ENCODE measurements at regions not wholly inside any gene's neighbourhood (a gene's known extent, or its start where the extent isn't known, plus 50 kb on each side); places are given as distances from the start of the nearest gene placed in this dataset.

- Mint-ChIP-seq H3K27ac (no peak overlapping the region), H3K4me1 (ENCODE audit: unreplicated experiment) (peaks cover 22% of the 10 kb centered on the region), H3K27me3 (peaks cover 3% of the 10 kb centered on the region), H3K9me3 (peaks cover 6% of the 10 kb centered on the region), H3K36me3 (no peaks in the 10 kb centered on the region), H3K4me3 (no peak overlapping the region)
- no peak for TF ChIP-seq CTCF (conservative IDR thresholded peaks at IDR 0.05)
- DNase-seq (ENCODE audit: extremely low spot score, unreplicated experiment): no peak
Observed at GRCh38 chr15:69505956-69506556, 53.4 kb downstream of the RPLP1 start.

- Mint-ChIP-seq H3K27me3 (peaks cover 8% of the 10 kb centered on the region), H3K4me3 (no peak overlapping the region), H3K27ac (no peak overlapping the region), H3K9me3 (peaks cover 6% of the 10 kb centered on the region), H3K4me1 (ENCODE audit: unreplicated experiment) (peaks cover 28% of the 10 kb centered on the region), H3K36me3 (no peaks in the 10 kb centered on the region)
- no peak for DNase-seq (ENCODE audit: extremely low spot score, unreplicated experiment)
- no peak for TF ChIP-seq CTCF (conservative IDR thresholded peaks at IDR 0.05)
Observed at GRCh38 chr15:69508659-69509058, 56.0 kb downstream of the RPLP1 start.

GRCh38 chr15:69509131-69509530 lies 56.5 kb downstream of the RPLP1 start:
- H3K9me3 Mint-ChIP-seq: peaks cover 6% of the 10 kb centered on the region
- H3K4me1 Mint-ChIP-seq (ENCODE audit: unreplicated experiment): peaks cover 26% of the 10 kb centered on the region
- H3K27me3 Mint-ChIP-seq: peaks cover 6% of the 10 kb centered on the region
- DNase-seq (ENCODE audit: extremely low spot score, unreplicated experiment): no peak
- no peak for TF ChIP-seq CTCF (conservative IDR thresholded peaks at IDR 0.05)
- H3K36me3 Mint-ChIP-seq: no peaks in the 10 kb centered on the region
- no peak overlapping the region for H3K4me3 Mint-ChIP-seq
- H3K27ac Mint-ChIP-seq: no peak overlapping the region

GRCh38 chr15:69510556-69510955 lies 57.9 kb downstream of the RPLP1 start:
- DNase-seq (ENCODE audit: extremely low spot score, unreplicated experiment): no peak
- no peak for TF ChIP-seq CTCF (conservative IDR thresholded peaks at IDR 0.05)
- no peak overlapping the region for H3K27ac Mint-ChIP-seq
- H3K4me3 Mint-ChIP-seq: no peak overlapping the region
- peaks cover 20% of the 10 kb centered on the region for H3K4me1 Mint-ChIP-seq (ENCODE audit: unreplicated experiment)
- H3K27me3 Mint-ChIP-seq: peaks cover 6% of the 10 kb centered on the region
- H3K36me3 Mint-ChIP-seq: no peaks in the 10 kb centered on the region
- H3K9me3 Mint-ChIP-seq: peaks cover 6% of the 10 kb centered on the region

- Mint-ChIP-seq H3K27me3 (peaks cover 6% of the 10 kb centered on the region), H3K4me3 (no peak overlapping the region)
Observed at GRCh38 chr15:69511015-69511414, 58.4 kb downstream of the RPLP1 start.

More at GRCh38 chr15:69511015-69511414, 58.4 kb downstream of the RPLP1 start:
- H3K9me3 Mint-ChIP-seq: peaks cover 6% of the 10 kb centered on the region
- no peak for DNase-seq (ENCODE audit: extremely low spot score, unreplicated experiment)
- no peak for TF ChIP-seq CTCF (conservative IDR thresholded peaks at IDR 0.05)
- peaks cover 20% of the 10 kb centered on the region for H3K4me1 Mint-ChIP-seq (ENCODE audit: unreplicated experiment)
- H3K27ac Mint-ChIP-seq: no peak overlapping the region
- no peaks in the 10 kb centered on the region for H3K36me3 Mint-ChIP-seq

All from type B pancreatic cell (in vitro differentiated cells).